Cardiac fibroblast (primary cell): ENCODE measurements at regions not wholly inside any gene's neighbourhood (a gene's known extent, or its start where the extent isn't known, plus 50 kb on each side); places are given as distances from the start of the nearest gene placed in this dataset.

ENCODE experiments used
- DNase-seq, 2 donors: peaks; one replicate each; pipeline versions ENCODE4 v3.0.0 to v3.0.0-alpha.2; 2010; ENCODE audit warnings: low read depth in 2 of 2
- H3K4me3 ChIP-seq, 2 donors: replicated peaks in 1 of 2; 1 replicate in 1 of 2; 2 replicates in 1 of 2; pipeline ENCODE4 v1.5.1; 2011; ENCODE audit warnings: low read depth in 2 of 2, low read length in 2 of 2, mild to moderate bottlenecking in 2 of 2, moderate library complexity in 1 of 2
- TF ChIP-seq, protein P1 (sequence below): IDR thresholded peaks from one replicate; pipeline ENCODE4 v1.5.1; 2011; ENCODE audit warnings: low read depth, mild to moderate bottlenecking, low read length, inconsistent platforms

DNA sequence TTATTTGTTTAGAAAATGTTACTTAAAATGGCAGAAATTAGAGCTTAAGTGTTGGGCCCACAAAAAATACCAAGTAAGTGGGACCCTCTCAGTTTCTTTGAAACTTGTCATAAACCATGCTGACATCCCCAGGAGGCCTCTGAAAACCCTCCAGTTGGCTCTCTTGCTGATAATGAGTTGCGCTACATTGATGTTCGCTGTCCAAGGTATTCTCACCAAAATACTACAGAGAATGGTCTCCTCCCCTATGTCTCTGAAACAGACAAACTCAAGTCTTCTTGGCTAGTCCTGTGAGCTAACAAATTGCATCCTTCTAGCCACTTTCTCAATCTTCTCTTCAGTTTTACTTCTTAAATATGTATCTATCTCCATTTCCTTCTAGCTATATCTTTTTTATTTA, 669.4 kb downstream of the IRS1 start:
- H3K4me3 ChIP-seq = no peak overlapping the region
- TF ChIP-seq, protein P1, sequence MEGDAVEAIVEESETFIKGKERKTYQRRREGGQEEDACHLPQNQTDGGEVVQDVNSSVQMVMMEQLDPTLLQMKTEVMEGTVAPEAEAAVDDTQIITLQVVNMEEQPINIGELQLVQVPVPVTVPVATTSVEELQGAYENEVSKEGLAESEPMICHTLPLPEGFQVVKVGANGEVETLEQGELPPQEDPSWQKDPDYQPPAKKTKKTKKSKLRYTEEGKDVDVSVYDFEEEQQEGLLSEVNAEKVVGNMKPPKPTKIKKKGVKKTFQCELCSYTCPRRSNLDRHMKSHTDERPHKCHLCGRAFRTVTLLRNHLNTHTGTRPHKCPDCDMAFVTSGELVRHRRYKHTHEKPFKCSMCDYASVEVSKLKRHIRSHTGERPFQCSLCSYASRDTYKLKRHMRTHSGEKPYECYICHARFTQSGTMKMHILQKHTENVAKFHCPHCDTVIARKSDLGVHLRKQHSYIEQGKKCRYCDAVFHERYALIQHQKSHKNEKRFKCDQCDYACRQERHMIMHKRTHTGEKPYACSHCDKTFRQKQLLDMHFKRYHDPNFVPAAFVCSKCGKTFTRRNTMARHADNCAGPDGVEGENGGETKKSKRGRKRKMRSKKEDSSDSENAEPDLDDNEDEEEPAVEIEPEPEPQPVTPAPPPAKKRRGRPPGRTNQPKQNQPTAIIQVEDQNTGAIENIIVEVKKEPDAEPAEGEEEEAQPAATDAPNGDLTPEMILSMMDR = no peak
- DNase-seq = peak; percentile 37 to 42

DNA sequence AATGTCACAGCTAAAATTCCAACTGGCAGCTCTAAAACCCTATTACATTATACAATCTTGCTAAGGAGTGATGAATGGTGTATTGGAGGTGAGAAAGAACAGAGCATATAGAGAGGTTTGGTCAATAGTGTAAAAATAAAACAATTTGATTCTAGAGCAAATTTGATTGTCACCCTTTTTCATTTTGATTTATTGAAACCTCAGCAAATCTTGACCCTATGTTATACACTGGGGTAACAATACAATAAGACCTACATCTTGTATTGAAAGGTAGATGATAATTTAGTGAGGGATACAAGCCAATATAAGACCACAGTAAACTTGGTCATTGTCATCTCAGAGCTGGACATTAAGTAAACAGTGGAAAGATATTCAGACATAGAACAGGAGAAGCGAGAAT, 671.9 kb downstream of the IRS1 start:
- no peak for DNase-seq
- H3K4me3 ChIP-seq = no peak overlapping the region
- TF ChIP-seq, protein P1 = no peak

- TF ChIP-seq, protein P1 = no peak
- no peak for DNase-seq
Measured at GRCh38 chr2:226126104-226126503, 673.5 kb downstream of the IRS1 start.

GRCh38 chr2:226125176-226125883, 674.3 kb downstream of the IRS1 start:
- H3K4me3 ChIP-seq = no peak overlapping the region
- peak; percentile 18 to 48 for DNase-seq
- TF ChIP-seq, protein P1 = no peak

More at GRCh38 chr2:226126104-226126503, 673.5 kb downstream of the IRS1 start:
- no peak overlapping the region for H3K4me3 ChIP-seq

GRCh38 chr2:226124548-226125011, 675.0 kb downstream of the IRS1 start:
- DNase-seq = peak; percentile 48 to 76
- TF ChIP-seq, protein P1 = no peak
- H3K4me3 ChIP-seq = no peak overlapping the region

- no peak overlapping the region for H3K4me3 ChIP-seq
- TF ChIP-seq, protein P1 = no peak
- peak in 1 of 2 donors; percentile 49 for DNase-seq
Measured at GRCh38 chr2:226123300-226123699, 676.3 kb downstream of the IRS1 start.
